8988T (cell line): ENCODE measurements at regions not wholly inside any gene's neighbourhood (a gene's known extent, or its start where the extent isn't known, plus 50 kb on each side); places are given as distances from the start of the nearest gene placed in this dataset.
"Not testable (repeated sequence)": the region's sequence is repeated elsewhere in the genome, so short reads cannot be mapped to it uniquely, and the experiment has no call there.

Source experiments
- DNase-seq: peaks from one replicate; pipeline ENCODE4 v3.0.0; 2011

DNA sequence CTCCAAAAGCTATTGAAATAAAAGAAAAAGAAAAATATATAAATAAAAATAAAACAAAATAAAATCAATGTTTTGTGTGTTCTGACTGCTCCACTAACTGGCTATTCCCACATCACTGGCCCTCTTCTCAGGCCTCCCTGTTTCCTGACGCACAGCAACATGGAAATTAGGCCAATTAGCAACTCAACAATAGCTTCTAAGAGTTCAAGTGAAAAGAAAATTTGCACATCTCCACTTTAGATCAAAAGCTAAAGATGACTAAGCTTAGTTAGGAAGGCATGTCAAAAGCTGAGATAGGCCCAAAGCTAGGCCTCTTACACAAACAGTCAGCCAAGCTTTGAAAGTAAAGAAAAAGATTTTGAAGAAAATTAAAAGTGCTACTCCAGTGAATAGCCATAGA, 200.8 kb downstream of the DUSP6 start:
- DNase-seq, result no peak

- not testable (repeated sequence) for DNase-seq
Observed at GRCh38 chr12:89150789-89151188, 201.5 kb downstream of the DUSP6 start.

- no peak for DNase-seq
Observed at GRCh38 chr12:89140602-89141238, 211.6 kb downstream of the DUSP6 start.

DNA sequence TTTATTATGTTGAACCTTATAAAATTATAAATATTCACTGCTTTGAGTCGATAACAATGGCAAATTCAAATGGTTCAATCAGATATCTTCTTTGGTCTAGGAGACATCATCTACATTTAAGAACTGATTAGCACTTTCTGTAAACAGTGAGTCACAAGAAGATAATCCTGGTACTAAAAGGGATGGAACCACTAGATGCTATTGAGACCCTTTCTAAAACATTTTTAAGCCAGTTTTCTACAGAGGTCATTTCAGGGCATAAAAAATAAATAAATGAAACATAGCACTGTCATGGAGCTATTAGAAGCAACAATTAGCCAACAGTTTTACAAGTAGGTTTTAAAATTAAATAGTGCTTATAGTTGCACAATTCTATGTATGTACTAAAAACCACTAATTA, 212.2 kb downstream of the DUSP6 start:
- no peak for DNase-seq

DNA sequence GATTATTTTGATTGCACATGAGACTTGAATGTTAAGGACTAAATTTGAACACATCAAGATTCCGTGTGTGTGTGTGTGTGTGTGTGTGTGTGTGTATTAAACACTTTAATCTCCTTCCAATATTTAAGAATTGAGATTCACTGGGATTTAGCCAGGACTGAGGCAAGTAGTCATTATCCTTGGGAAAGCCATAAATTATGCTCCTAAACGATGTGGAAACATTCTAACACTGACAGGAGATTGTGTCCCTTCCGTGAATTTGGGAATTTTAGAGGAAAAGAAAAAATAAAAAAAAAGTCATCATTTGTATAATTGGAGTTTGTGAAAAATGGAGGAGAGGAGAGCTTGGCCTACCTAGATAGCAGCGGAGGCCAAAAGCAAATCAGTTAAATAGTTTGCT, 212.9 kb downstream of the DUSP6 start:
- no peak for DNase-seq

- no peak for DNase-seq
Observed at GRCh38 chr12:89138048-89138852, 214.1 kb downstream of the DUSP6 start.

- no peak for DNase-seq
Observed at GRCh38 chr12:89135976-89136634, 216.2 kb downstream of the DUSP6 start.

DNA sequence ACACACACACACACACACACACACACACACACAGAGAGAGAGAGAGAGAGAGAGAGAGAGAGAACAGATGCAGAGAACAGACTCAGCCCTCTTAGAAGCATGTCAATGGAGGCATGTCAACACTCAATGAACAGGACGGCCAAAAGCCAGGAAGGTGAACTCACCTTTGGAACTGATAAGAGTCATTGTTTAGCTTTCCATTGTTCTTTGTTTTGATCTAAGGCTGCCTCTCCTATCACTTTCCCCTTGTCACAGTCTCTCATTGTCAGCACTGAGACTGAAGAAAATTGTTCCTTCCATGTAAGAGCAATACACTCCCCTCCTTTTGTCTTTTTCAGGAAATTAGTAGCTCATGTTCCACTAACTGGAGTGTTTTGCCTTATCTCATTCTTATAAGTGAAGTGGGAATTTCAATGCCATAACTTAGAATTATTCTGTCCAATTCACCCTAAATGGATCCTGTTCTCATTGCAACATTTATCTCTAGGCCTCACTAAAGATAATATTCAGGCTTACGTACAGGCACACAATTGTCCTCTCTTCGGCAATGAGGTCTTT, 218.0 kb downstream of the DUSP6 start:
- no peak for DNase-seq

GRCh38 chr12:89129167-89129870, 223.0 kb downstream of the DUSP6 start:
- DNase-seq, result no peak

DNA sequence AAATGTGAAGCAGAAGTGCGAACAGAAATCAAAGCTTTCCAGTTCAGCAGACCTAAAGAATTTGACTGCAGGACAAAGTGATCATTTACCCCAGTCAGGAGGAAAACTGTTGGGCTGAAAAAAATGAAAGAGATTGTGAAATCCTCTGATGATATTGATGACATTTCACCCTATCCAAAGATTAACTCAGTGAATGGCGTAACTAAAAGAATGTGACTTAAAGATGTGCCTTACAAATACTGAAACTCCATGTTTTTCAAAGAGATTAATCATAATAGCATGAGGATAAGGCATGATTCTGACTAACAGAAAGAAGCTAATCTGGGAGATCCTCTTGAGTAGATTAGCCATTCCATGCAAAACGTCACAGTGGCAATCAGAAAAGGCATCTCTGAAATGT, 225.6 kb downstream of the DUSP6 start:
- DNase-seq, result no peak

GRCh38 chr12:89122852-89123251, 229.4 kb downstream of the DUSP6 start:
- no peak for DNase-seq

DNA sequence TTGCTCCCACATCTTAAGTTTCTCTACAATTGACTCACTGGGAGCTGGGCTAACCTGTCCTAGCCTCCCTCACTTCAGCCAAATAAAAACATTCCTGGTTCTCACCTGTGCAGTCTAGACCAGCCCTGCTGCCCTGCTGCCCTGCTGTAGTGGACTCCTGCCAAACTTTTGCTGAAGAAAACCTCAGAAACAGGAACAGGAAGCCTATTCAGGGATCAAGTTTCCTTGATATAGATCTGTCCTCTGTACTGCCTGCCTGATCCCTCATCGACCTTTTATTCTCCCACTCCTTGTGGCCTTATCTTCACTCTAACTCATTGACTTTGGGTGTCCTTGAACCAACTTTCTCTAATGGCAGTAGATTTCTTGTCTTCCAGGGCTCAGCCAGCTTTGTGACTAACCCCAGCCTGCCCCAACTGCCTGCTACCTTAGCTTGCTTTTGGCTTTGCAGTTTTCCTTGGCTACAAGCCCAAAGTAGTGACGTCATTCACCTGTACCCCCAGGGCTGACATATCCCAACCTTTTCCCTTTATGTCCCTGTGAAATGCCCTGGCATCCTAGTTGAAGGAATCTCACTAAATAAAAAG, 234.8 kb downstream of the DUSP6 start:
- no peak for DNase-seq

DNA sequence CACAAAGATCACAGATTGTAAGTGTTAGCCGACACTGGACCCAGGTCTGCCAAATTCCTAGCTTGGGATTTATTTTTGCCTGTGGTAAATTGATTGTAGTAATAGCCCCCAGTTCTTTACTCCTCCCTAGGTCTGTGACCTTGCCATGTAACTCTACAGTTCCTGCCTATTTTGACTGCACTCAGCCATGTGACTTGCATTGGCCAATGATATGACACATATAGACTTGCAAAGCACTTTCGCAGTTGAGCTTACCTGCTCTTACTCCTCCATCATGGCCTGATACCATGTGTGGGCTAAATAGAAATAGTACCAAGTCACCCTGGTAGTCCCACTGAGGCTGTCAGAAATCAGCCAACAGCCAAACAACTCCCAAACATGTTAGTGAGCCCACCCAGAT, 240.3 kb downstream of the DUSP6 start:
- no peak for DNase-seq

GRCh38 chr12:89108265-89108664, 244.0 kb downstream of the DUSP6 start:
- no peak for DNase-seq

GRCh38 chr12:89106950-89107349, 245.4 kb downstream of the DUSP6 start:
- no peak for DNase-seq

DNA sequence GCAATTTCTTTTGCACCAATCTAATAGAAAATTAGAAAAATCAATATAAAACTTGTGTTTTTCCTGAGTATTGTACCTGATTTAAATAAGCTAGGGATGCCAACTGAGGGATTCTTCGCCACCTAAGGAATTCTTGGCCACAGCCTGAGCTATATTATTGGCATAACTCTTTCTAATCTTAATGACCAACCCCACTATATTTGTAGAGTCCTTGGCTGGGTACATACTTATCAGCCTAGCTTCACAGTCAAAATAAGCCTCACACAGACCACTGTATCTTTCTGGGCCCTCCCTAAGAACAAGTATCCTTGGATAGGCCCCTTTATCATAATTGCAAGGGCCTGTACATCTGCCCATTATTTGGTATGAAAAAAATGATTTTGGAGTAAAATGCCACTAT, 247.1 kb downstream of the DUSP6 start:
- no peak for DNase-seq

GRCh38 chr12:89103831-89104230, 248.5 kb downstream of the DUSP6 start:
- no peak for DNase-seq

DNA sequence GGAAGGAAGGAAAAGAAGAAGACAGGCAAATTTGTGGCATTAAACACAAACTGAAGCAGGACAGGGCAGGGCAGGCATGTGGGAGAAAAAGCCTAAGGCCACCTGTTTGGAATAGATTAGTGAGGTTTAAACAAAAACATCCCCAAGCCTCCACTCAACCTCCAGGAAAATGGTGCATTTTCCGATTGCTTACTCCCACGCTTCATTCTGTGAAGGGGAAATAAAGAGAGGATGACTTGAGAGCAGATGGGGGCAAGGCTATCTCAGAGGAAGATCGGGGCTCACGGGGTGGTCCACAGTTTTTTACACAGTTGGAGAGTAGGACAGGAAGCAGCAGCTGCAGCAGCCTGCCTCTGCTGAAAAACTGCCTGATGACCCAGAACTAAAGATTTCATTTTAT, 250.9 kb downstream of the DUSP6 start:
- DNase-seq, result no peak

GRCh38 chr12:89098441-89099112, 253.7 kb downstream of the DUSP6 start:
- DNase-seq, result no peak

GRCh38 chr12:89092297-89092696, 260.0 kb downstream of the DUSP6 start:
- DNase-seq, result no peak

DNA sequence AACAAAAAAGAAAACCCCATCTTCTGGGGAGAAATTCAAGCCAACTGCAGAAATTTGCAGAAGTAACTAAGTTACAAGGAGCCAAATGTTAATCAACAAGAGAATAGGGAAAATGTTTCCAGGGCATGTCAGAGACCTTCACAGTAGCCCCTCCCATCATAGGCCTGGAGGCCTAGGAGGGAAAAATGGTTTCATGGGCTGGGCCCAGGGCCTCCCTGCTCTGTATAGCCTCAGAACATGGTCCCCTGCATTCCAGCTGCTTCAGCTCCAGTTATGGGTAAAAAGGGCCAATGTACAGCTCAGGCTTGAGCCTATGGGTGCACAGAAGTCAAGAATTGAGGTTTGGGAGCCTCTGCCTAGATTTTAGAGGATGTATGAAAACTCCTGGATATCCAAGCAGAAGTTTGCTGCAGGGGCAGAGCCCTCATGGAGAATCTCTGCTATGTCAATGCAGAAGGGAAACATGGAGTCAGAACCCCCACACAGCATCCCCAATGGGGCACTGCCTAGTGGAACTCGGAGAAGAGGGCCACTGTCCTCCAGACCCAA, 260.9 kb downstream of the DUSP6 start:
- DNase-seq, result no peak

GRCh38 chr12:89089264-89089663, 263.0 kb downstream of the DUSP6 start:
- no peak for DNase-seq
